Transverse colon (tissue), 4 donors: ENCODE measurements at regions not wholly inside any gene's neighbourhood (a gene's known extent, or its start where the extent isn't known, plus 50 kb on each side); places are given as distances from the start of the nearest gene placed in this dataset.

Experiments used
- EP300 ChIP-seq: sonication (generic); formaldehyde crosslinking; IDR thresholded peaks from one replicate; pipeline ENCODE4 v1.6.1; 2017; ENCODE audit warnings: antibody characterized with exemption, low read depth
- POLR2AphosphoS5 ChIP-seq, 3 donors: sonication (generic); formaldehyde crosslinking; IDR thresholded peaks; one replicate each; pipeline ENCODE4 v1.6.1; 2016; ENCODE audit warnings: antibody characterized with exemption in 3 of 3
- TF ChIP-seq, protein P1 (sequence below), 5 experiments: fragments of 200-600 bp in 3 of 5; fragments of 450-650 bp in 2 of 5; sonication (generic) in 3 of 5; IDR thresholded peaks; 1 replicate in 2 of 5; 2 replicates in 3 of 5; pipeline ENCODE4 v1.5.1; 2016 to 2017; ENCODE audit warnings: antibody characterized with exemption in 5 of 5, inconsistent platforms in 3 of 5, mild to moderate bottlenecking in 2 of 5, moderate library complexity in 1 of 5

DNA sequence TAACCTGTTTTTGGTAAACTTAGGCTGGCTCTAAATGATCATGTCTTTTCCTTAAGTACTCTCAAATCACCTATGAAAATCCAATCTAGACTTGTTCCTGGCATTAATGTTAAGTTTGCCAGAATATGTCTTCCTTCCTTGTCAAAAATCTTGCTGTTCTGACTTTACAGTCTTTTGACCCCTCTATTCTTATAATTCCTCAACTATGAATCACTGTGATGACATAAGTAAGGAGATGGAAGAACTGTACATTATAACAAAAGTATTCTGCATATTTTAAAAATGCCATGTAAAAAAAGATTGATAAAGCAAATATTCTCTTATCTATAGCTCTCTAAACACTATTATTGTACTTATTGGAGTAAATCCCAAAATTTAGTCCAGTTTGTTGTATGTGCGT is 51.4 kb upstream of the BAZ1A start:
- TF ChIP-seq POLR2AphosphoS5 (IDR thresholded peaks at IDR 0.05) (no peak), EP300 (no peak)
- TF ChIP-seq, protein P1, sequence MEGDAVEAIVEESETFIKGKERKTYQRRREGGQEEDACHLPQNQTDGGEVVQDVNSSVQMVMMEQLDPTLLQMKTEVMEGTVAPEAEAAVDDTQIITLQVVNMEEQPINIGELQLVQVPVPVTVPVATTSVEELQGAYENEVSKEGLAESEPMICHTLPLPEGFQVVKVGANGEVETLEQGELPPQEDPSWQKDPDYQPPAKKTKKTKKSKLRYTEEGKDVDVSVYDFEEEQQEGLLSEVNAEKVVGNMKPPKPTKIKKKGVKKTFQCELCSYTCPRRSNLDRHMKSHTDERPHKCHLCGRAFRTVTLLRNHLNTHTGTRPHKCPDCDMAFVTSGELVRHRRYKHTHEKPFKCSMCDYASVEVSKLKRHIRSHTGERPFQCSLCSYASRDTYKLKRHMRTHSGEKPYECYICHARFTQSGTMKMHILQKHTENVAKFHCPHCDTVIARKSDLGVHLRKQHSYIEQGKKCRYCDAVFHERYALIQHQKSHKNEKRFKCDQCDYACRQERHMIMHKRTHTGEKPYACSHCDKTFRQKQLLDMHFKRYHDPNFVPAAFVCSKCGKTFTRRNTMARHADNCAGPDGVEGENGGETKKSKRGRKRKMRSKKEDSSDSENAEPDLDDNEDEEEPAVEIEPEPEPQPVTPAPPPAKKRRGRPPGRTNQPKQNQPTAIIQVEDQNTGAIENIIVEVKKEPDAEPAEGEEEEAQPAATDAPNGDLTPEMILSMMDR (IDR thresholded peaks at IDR 0.05) = no peak
